IMR-90 (cell line): ENCODE measurements at regions not wholly inside any gene's neighbourhood (a gene's known extent, or its start where the extent isn't known, plus 50 kb on each side); places are given as distances from the start of the nearest gene placed in this dataset.

ENCODE experiments used
- ATAC-seq: fragments of 200-7000 bp; cut with Tn5 transposase; 2 replicates; pipeline ENCODE4 v1.9.1; 2020; ENCODE audit warnings: low read depth, mild to moderate bottlenecking, moderate library complexity
- BruUV-seq: library from RNA; stranded (reverse); fragments of 400-500 nt; replicated peaks from 2 replicates; lab custom pipeline; 2021; lab: Mats Ljungman, UMichigan
- CTCF ChIA-PET: fragments of 300-600 bp; formaldehyde crosslinking; extraction: SDS; loops from one replicate; lab custom pipeline; 2021; ENCODE audit warnings: antibody characterized with exemption; lab: Yijun Ruan, JAX
- POLR2A ChIA-PET: fragments of 300-600 bp; sonication (Branson Sonifier 250); formaldehyde crosslinking; loops from one replicate; lab custom pipeline; 2022; ENCODE audit warnings: antibody characterized with exemption; ENCODE audit not compliant: unreplicated experiment; lab: Charles Lee
- DNase-seq: peaks from one replicate; pipeline ENCODE4 v3.0.0; 2013
- H2AFZ ChIP-seq: replicated peaks from 2 replicates; pipeline ENCODE3; 2013; ENCODE audit warnings: low read length, mild to moderate bottlenecking; ENCODE audit not compliant: poor library complexity
- H2AK5ac ChIP-seq: 2 replicates; pipeline ENCODE4 v1.6.1; 2013; ENCODE audit warnings: low read depth, low read length, inconsistent platforms
- H2AK9ac ChIP-seq: replicated peaks from 2 replicates; pipeline ENCODE3; 2013; ENCODE audit warnings: mild to moderate bottlenecking, low read depth, low read length, moderate library complexity; ENCODE audit not compliant: poor library complexity
- H2BK120ac ChIP-seq: 2 replicates; pipeline ENCODE4 v1.6.1; 2013; ENCODE audit warnings: low read depth, low read length, inconsistent platforms
- H2BK15ac ChIP-seq: 3 replicates; pipeline ENCODE4 v1.6.1; 2013; ENCODE audit warnings: low read depth, low read length, inconsistent platforms
- H2BK20ac ChIP-seq: 2 replicates; pipeline ENCODE4 v1.6.1; 2013; ENCODE audit warnings: low read depth, mild to moderate bottlenecking, inconsistent platforms, low read length, moderate library complexity
- H2BK5ac ChIP-seq: 2 replicates; pipeline ENCODE4 v1.6.1; 2013; ENCODE audit warnings: mild to moderate bottlenecking, low read depth, low read length, inconsistent platforms; ENCODE audit not compliant: poor library complexity, severe bottlenecking
- H3K14ac ChIP-seq: replicated peaks from 2 replicates; pipeline ENCODE4 v1.6.1; 2013; ENCODE audit warnings: low read depth, low read length, inconsistent platforms
- H3K18ac ChIP-seq: 2 replicates; pipeline ENCODE4 v1.6.1; 2013; ENCODE audit warnings: low read depth, low read length, control low read depth
- H3K23ac ChIP-seq: 2 replicates; pipeline ENCODE4 v1.6.1; 2013; ENCODE audit warnings: low read depth, low read length, inconsistent platforms
- H3K27ac ChIP-seq: 2 replicates; pipeline ENCODE4 v1.5.1; 2013; ENCODE audit warnings: mild to moderate bottlenecking, control low read depth, low read length; ENCODE audit not compliant: insufficient read depth
- H3K27me3 ChIP-seq: 2 replicates; pipeline ENCODE4 v1.6.1; 2013; ENCODE audit warnings: low read length; ENCODE audit not compliant: control insufficient read depth, insufficient read depth
- H3K36me3 ChIP-seq: 2 replicates; pipeline ENCODE4 v1.6.1; 2013; ENCODE audit warnings: low read length, mixed read lengths; ENCODE audit not compliant: control insufficient read depth, insufficient read depth
- H3K4ac ChIP-seq: 2 replicates; pipeline ENCODE4 v1.6.1; 2013; ENCODE audit warnings: low read depth, low read length, inconsistent platforms
- H3K4me1 ChIP-seq: 2 replicates; pipeline ENCODE4 v1.6.1; 2013; ENCODE audit warnings: low read length, mixed read lengths; ENCODE audit not compliant: control insufficient read depth, insufficient read depth
- H3K4me2 ChIP-seq: 2 replicates; pipeline ENCODE4 v1.6.1; 2013; ENCODE audit warnings: low read depth, mild to moderate bottlenecking, control low read depth, low read length, moderate library complexity
- H3K4me3 ChIP-seq: 2 replicates; pipeline ENCODE4 v1.5.1; 2013; ENCODE audit warnings: low read depth, mild to moderate bottlenecking, control low read depth, low read length, moderate library complexity; ENCODE audit not compliant: insufficient read depth
- H3K56ac ChIP-seq: 2 replicates; pipeline ENCODE4 v1.6.1; 2013; ENCODE audit warnings: low read length, inconsistent platforms; ENCODE audit not compliant: insufficient read depth; ENCODE audit errors: extremely low read depth
- H3K79me1 ChIP-seq, 2 experiments: 2 replicates each; pipeline ENCODE4 v1.6.1; 2013; ENCODE audit warnings: low read length in 2 of 2, inconsistent platforms in 1 of 2, low read depth in 1 of 2
- H3K9ac ChIP-seq: 2 replicates; pipeline ENCODE4 v1.6.1; 2013; ENCODE audit warnings: low read depth, low read length, control low read depth
- H3K9me1 ChIP-seq: 2 replicates; pipeline ENCODE4 v1.6.1; 2013; ENCODE audit warnings: low read length, inconsistent platforms; ENCODE audit not compliant: insufficient read depth
- H3K9me3 ChIP-seq: 2 replicates; pipeline ENCODE4 v1.6.1; 2013; ENCODE audit warnings: low read length; ENCODE audit not compliant: control insufficient read depth, insufficient read depth
- H4K20me1 ChIP-seq: 2 replicates; pipeline ENCODE4 v1.6.1; 2013; ENCODE audit warnings: low read length, inconsistent platforms; ENCODE audit not compliant: insufficient read depth
- H4K5ac ChIP-seq: 2 replicates; pipeline ENCODE4 v1.6.1; 2013; ENCODE audit warnings: mild to moderate bottlenecking, low read depth, low read length, control low read depth
- H4K8ac ChIP-seq, 2 experiments: 2 replicates each; pipeline ENCODE4 v1.6.1; 2013; ENCODE audit warnings: low read depth in 2 of 2, low read length in 2 of 2, control low read depth in 1 of 2, inconsistent platforms in 1 of 2
- H4K91ac ChIP-seq: 2 replicates; pipeline ENCODE4 v1.6.1; 2013; ENCODE audit warnings: low read depth, low read length, inconsistent platforms; ENCODE audit not compliant: insufficient read depth
- CHD1 ChIP-seq: IDR thresholded peaks from 2 replicates; pipeline ENCODE4 v1.6.1; 2012; ENCODE audit warnings: low read depth, low read length, improper control_type of control experiment
- MAFK ChIP-seq: IDR thresholded peaks from 2 replicates; pipeline ENCODE4 v1.6.1; 2012; ENCODE audit warnings: low read depth, low read length, improper control_type of control experiment
- dilution Hi-C: fragments of 300-500 bp; cut with HindIII; formaldehyde crosslinking; loops from one replicate; pipeline ENCODE4 v1.14.3; 2018; ENCODE audit warnings: low sequenced_read_pairs; ENCODE audit not compliant: unreplicated experiment
- in situ Hi-C: fragments of 300-500 bp; cut with MboI; formaldehyde crosslinking; loops from 3 replicates; pipeline ENCODE4 v1.14.3; 2019; ENCODE audit warnings: low sequenced_read_pairs, inconsistent platforms, mixed read lengths
- intact Hi-C: fragments of 100-400 bp; cut with micrococcal nuclease; formaldehyde crosslinking; loops from 2 replicates; pipeline ENCODE4 v1.10.0; 2022

DNA sequence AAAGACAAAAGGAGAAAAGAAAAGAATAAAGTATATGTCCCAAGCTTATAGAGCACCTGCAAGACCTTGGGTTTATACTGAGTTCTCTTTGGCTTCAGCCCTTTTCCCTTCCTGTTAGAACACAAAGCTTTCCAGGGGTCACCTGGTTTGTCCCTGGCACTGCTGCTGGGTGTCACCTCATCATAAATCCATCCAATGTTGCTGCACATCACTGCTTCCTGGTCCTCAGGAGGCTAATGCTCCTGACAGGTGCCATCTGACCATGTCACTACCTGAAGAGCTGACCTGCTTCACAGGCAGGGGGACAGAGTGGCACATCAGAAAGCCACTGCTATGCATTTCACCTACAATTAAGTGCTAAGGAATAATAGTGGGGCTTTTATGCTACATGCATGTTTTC lies 164.6 kb upstream of the ELAC2 start:
- H2BK5ac ChIP-seq: no peak overlapping the region
- CTCF ChIA-PET: no interaction called here
- BruUV-seq: no TSS peak

More for the DNA sequence above, 164.6 kb upstream of the ELAC2 start:
- Histone ChIP-seq H3K56ac (no peak overlapping the region), H3K18ac (no peak overlapping the region), H3K4me1 (no peaks in the 10 kb centered on the region), H3K14ac (no peak overlapping the region), H2BK20ac (no peak overlapping the region), H3K79me1 (no peaks in the 10 kb centered on the region), H3K27me3 (no peaks in the 10 kb centered on the region), H3K9me3 (no peaks in the 10 kb centered on the region), H4K91ac (no peak overlapping the region), H3K4me3 (no peak overlapping the region), H3K27ac (no peak overlapping the region), H4K8ac (no peak overlapping the region), H3K4ac (no peak overlapping the region), H3K23ac (no peak overlapping the region), H2BK120ac (no peak overlapping the region), H4K20me1 (no peaks in the 10 kb centered on the region), H2AK5ac (no peak overlapping the region), H3K9ac (no peak overlapping the region), H3K4me2 (no peak overlapping the region), H2AK9ac (no peak overlapping the region), H3K9me1 (no peaks in the 10 kb centered on the region), H2AFZ (no peak overlapping the region), H4K5ac (no peak overlapping the region), H2BK15ac (no peak overlapping the region), H3K36me3 (no peaks in the 10 kb centered on the region)
- DNase-seq (no peak), ATAC-seq (no peak)
- dilution Hi-C loops: no loop called here
- TF ChIP-seq MAFK (no peak), CHD1 (no peak)
- in situ Hi-C loops: no loop called here
- intact Hi-C loops: no loop called here
- POLR2A ChIA-PET: no interaction called here
